Stimulated activated CD4-positive, alpha-beta T cell treated with anti-CD3 and anti-CD28 coated beads, Interleukin-12 subunit alpha, Interleukin-12 subunit beta, amount 100 ng/mL, for 48 hours (primary cell): ENCODE measurements at regions not wholly inside any gene's neighbourhood (a gene's known extent, or its start where the extent isn't known, plus 50 kb on each side); places are given as distances from the start of the nearest gene placed in this dataset.
"Not testable (repeated sequence)": the region's sequence is repeated elsewhere in the genome, so short reads cannot be mapped to it uniquely, and the experiment has no call there.

Experiments used
- DNase-seq, 3 donors: peaks; one replicate each; pipeline ENCODE4 v3.0.0-alpha.2; 2020; ENCODE audit warnings: low read depth in 2 of 3, low spot score in 1 of 3

DNA sequence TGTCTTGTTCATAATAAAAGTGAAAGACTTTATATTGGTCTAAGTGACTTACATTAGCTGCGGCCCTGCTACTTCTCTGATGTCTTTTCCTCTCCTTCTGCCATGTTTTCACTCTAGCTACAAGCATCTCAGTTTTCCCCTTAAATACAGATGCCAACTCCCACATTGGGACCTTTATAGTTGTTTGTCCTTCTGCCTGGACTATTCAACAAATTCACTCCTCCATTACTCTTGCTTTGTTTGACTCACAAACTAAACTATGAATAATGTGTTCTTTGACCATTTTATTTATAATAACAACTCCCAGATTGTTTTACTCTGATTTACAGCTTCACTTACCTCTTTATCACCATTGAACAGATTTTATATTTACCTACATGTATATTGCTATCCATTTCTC lies 1369.9 kb downstream of the SI start:
- no peak for DNase-seq

DNA sequence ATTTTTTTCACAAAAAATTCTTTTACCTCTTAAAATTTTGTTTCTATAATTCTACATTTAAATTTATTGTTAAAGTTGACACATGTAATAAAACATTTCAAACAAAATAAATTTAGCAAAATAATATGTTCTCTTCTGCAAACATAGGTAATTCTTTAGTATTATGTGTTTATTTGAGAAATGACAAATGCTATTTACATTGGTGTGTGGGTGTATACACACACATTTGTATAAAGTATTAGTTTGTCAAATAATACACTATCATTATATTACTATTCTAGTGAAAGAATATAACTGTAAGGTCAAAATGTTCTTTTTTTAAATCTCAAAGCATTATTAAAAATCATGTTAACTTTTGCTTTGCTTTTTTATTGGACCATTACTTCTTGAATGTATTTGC lies 1370.6 kb downstream of the SI start:
- DNase-seq = no peak

DNA sequence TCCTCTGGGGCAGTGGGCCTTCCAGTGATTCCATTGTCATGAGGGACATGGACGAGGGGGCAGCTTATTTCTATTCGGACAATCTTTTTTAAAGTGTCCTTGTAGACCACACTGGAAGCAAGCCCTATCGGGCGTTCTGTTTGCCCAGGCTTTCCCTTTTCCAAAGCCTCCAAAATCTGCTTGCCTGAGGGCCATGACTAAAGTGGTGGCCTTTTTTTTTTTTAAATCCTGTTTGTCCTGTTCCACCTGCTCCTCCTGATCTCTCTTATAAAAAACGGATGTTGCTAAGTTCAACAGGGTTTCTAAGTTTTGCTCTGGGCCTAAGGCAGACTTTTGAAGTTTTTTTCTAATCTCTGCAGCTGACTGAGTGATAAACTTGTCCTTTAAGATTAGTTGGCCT lies 1380.1 kb downstream of the SI start:
- not testable (repeated sequence) for DNase-seq

DNA sequence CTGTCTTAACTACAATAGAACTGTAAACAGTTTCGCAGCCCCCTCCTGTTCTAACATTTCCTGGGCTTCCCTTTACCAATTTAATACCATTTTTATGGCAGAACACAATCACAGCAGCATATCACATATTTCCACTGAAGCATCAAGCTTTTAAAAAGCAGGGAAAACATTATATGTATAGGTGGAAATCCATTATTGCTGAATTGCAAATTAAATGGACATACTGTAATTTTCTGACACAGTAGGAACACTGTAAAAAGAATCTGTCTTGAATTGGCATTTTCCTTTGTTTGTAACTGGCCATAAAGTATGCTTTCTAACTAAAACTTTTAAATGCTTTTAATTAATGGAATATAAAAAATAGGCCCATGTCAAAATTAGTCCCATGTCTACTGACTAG lies 1385.8 kb downstream of the SI start:
- no peak for DNase-seq

DNA sequence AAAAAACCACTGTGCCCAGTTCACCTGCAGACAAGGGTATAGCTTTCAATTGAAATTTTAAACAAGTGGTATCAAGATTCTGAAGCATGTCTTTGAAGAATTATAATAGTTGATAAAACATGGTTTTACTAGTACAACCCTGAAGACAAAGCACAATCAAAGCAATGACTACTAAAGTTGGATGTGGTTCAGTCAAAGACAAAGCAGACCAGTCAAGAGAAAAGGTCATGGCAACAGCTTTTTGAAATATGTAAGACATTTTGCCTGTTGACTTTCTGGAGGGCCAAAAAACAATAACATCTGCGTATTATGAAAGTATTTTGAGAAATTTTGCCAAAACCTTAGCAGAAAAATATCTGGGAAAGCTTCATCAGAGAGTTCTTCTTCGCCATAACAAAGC lies 1393.6 kb downstream of the SI start:
- DNase-seq = no peak

DNA sequence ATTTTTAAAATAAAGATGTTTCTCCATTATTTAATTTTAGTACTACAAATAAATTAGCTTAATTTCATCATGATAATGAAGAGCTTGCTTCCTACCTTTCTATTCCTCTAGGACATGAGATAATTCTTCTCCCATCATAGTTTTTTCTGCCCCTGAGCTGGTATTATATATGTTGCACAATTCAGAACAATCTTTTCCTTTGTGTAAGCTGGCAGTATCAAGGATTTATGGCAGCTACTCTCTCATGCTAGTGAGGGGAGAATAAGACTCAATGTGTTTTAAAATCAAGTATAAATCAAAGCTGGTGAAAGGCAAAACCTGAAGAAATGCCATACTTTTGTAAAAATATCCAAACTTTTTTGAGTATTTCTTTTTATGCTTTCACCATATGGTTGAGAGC lies 1405.3 kb downstream of the SI start:
- no peak for DNase-seq

DNA sequence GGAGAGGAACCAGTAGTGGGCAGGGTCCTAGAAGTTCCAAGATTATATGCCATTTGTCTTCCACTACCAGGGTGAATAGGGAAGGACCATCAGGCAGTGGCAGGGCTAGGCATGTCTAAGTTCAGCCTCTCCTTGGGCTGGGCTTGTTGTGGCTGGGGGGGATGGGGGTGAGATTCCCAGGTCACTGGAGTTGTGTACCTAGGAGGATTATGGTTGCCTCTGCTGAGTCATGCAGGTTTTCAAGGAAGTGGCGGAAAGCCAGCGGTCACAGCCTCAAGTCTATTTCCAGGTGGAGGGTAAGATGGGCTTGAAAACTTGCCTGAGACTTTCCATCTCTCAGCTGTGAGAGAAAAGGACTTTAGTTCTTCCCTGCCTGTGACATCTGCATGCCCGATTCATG lies 1407.1 kb downstream of the SI start:
- no peak for DNase-seq

DNA sequence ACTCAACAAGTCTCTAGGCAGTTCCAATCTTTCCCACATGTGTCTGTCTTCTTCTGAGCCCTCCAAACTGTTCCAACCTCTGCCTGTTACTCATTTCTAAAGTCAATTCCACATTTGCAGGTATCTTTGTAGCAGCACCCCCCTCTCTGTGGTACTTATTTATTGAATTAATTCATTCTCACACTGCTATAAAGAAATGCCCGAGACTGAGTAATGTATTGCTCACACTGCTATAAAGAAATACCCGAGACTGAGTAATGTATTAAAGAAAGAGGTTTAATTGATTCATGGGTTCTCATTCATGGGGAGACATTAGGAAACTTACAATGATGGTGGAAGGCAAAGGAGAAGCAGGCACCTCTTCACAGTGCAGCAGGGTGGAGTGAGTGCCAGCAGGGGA lies 1413.8 kb downstream of the SI start:
- no peak for DNase-seq

DNA sequence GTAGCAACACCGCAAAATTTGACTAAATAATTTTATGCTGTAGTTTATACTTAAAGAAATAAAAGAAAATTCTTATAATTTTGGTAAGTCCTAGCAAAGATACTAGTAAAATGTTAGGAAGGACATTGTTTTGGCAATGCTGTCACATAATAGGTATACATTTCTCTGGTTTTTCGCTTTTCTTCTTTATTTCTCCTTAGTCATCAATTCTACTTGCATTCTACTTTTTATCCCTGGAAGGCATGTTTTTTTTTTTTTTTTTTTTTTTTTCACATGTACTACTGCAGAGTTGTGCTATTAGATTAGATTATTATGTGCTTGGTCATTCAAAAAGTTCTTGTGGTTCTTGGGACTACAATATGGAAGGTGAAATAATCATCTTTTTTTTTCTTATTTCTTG lies 1421.2 kb downstream of the SI start:
- DNase-seq = no peak

DNA sequence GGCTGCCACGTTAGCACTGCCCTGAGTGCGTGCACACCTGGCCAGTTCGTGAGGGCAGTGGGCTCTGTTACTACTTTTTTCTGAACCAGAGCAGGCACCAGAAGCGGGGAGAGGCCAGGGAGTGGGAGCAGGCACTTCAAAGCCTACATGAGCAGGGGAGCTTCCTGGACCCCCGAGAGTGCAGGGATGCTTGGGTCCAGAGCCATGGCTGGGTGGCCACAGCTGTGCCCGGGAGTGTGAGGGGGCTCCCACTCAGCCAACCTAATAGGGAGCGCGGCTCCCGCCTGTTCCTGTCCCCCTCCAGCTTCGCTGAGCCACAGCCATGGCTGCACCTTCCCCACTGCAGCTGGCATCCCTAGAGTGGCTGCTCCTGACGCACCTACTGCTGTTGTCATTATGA lies 1423.3 kb downstream of the SI start:
- DNase-seq = no peak

DNA sequence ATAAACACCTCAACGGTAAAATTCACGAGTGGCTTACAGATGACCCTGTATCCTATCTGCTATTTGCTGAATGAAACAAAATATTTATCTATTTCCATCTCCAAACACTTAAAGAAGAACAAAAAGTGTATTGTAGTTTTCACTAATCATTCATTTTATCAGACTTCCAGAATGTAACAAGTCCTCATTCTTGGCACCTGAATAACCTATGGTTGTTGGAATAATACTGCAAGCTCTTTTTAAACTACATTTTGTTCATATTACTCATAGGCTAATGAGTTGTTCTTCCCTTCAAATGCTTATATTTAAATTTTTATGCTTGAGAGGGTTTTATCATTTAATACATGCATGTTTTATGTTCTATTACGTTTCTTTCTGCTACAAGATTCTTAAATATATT lies 1434.1 kb downstream of the SI start:
- no peak for DNase-seq

DNA sequence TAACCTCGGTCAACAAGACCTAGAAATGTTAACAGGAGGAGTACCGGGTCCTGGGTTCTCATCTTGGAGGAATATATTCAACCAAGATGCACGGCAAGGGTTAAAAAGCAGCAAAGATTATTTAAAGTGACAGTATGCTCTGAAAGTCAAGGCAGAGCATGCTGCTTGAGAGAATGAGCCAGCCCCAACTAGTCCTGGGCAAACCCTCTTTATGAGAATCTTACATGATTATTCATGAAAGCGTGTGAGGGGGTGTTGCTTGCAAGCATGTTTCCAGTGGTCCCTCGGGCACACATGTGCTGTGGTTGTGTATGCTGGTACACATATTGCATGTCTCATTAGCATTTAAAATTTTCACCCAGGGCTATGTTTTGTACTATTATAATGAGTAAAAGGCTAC lies 1445.6 kb downstream of the SI start:
- no peak for DNase-seq

DNA sequence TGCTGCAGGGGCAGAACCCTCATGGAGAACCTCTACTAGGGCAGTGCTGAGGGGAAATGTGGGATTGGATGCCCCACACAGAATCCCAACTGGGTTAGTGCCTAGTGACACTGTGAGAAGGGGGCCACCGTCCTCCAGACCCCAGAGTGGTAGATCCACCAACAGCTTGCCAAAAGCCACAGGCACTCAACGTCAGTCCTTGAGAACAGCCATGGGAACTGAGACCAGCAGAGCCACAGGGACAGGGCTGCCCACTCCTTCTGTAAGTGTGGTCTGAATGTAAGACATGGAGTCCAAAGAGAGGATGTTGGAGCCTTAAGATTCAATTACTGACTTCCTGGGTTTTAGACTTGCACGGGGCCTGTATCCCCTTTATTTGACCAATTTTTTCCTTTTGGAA lies 1451.5 kb downstream of the SI start:
- no peak for DNase-seq

DNA sequence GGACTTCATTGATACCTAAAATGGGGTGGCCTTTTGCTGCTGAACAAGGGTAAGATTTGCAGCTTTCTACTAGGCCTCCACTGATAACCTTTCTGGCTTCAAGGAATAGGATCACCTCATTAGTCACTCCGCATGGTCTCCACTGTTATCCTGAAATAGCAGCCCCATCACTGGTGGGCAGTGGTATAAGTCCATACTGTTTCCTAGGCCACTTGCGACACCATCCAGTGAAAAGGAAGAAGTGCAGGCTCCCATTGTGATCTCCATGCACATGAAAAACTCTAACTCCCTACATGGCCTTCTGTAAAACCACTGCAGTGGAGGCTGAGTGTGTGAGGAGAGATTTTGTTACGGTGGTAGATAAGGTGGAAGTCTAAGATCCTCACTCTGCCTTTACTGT lies 1455.9 kb downstream of the SI start:
- DNase-seq = no peak

DNA sequence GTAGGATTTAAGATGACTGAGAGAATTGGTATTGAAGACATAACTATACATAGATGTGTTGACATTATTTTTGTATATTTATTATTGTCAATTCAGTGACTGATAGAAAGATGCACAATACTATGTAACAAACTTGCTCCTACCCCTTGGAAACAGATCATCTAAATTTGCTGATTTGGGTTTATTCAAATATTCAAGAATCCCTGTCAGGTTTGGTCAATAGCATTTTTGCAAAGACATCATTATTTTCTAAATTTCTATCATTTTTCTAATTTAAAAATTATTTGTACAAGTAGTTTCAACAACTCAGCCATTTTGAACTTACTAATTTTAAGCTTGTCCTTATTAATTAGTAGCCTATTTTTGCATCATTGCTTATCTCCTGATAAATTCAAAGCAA lies 1463.4 kb downstream of the SI start:
- DNase-seq = no peak

DNA sequence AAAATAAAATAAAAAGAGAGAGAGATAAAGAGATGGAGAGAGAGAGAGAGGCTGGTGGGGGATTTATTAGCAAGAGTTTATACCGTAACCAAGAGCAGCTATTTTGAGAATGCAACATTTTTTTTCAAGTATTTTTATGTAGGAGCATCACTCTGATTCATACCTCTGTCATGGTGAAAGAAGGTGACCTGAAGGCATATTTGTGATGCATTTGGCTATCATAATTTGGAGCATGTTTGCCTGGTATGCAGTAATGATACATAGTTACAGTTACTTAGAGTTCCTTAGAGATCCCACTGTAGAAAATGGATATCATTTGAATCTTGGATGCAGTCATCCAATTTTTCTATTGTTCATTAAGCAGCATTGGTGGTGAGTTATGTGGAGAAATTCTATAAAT lies 1472.4 kb downstream of the SI start:
- no peak for DNase-seq

DNA sequence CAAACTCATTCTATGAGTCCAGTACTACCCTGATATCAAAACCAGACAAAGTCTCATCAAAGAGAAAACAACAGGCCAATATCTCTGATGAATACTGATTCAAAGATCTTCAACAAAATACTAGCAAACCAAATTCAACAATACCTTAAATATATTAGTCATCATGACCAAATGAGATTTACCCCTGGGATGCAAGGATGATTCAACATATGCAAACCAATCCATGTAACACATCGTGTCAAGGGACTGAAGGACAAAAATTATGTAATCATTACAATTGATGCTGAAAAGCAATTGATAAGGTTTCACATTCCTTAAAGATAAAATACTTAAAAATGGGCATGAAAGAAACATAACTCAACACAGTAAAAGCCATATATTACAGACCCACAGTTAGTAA lies 1476.9 kb downstream of the SI start:
- no peak for DNase-seq

DNA sequence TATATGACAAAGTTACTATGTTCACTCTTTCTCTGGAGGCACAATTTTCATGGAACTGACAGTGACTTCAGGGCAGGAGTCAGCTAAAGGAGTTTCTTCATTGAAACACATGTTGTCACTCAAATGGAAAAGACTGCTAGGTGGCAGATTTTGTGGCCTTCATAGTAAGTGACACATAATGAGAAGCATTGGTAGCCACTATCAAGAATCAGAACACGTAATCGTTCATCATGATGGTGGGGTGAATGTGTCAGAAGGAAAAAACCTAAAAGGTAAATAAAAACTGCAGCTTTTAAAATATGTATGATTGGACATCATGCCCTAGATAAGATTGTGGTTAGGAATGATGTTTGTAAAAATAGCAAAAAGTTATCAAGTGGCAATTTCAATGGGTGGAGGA lies 1491.0 kb downstream of the SI start:
- DNase-seq = no peak

DNA sequence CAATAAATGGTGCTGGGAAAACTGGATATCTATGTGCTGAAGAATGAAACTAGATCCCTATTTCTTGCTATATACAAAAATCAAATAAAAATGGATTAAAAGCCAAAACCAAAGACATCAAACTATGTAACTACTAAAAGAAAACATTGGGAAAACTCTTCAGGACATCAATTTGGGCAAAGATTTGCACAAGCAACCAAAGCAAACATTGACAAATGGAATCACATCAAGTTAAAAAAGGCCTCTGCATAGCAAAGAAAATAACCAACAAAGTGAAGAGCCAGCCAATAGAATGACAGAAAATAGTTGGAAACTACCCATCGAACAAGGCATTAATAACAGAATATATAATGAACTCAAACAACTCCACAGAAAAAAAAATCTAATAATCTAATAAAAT lies 1495.3 kb downstream of the SI start:
- no peak for DNase-seq

DNA sequence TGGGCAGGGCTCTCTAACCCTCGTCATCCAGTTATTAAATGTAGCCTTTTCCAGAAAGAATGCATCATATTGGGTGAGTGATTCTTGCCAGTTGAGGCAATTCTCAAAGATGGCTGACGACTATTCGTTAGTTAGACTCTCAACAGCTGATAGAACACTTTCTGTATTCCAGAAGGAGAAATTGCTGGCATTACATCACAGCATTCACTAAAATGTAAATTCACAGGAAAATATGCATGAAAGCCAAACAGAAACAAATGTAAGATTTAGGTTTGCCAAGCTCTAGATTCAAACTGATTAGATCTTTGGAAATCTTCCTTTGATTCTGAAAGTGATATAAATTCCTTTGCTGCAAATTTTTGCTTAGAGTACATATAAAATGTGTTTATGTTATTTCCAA lies 1501.0 kb downstream of the SI start:
- DNase-seq = no peak

DNA sequence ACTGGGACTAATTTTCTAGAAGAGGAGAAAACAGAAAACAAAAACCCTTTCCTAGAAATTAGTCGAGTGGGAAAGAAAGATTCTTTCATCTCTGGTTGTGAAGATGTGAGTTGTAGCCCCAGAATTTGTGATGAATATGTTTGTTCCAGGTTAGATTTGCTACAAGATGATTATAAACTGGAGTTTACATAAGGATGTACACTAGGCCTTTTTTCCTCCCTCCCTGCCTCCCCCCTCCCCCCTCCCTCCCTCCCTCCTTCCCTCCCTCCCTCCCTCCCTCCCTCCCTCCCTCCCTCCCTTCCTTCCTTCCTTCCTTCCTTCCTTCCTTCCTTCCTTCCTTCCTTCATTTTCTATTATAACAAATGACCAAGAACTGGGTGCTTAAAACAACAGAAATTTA lies 1502.0 kb downstream of the SI start:
- no peak for DNase-seq

DNA sequence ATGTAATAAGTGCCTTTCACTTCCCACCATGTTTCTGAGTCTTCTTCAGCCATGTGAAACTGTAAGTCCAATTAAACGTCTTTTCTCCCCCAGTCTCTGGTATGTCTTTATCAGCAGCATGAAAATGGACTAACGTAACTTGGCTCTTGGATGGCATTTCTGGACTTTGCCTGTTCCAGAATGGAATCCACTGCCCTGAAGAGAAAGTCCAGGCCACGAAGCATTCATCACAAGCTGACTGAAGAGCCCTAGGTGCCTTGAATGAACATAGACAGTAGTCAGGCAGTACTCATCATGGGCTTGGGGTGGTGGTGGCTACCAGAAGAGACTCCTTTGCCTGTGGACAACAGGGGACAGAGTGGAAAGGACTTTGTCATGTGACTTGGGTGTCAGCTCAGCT lies 1505.0 kb downstream of the SI start:
- DNase-seq = no peak

DNA sequence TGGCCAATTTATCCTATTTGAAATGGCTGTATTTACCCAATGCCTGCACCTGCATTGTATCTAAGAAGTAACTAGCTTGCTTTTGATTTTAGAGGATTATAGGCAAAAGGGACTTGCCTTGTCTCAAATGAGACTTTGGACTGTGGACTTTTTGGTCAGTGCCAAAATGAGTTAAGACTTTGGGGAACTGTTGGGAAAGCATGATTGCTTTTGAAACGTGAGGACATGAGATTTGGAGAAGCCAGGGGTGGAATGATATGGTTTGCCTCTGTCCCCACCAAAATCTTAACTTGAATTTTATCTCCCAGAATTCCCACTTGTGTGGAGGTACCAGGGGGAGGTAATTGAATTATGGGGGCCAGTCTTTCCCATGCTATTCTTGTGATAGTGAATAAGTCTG lies 1505.4 kb downstream of the SI start:
- no peak for DNase-seq

DNA sequence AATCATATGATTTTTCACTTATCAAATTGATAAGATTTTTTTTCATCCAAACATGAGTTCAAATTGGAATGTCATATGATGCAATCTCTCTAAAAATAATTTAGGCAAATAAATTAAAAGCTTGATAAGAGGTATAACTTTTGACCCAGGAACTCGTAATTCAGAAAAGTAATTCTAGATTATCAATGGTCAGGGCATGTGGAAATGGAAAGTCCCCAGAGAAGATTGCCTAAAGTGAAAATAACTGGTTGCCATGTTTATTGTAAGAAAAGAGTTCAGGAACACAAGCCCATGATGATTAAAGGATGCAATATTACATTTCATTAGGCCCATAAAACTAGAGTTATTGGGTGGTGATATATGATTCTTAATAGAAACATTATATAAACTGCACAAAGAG lies 1514.8 kb downstream of the SI start:
- no peak for DNase-seq

DNA sequence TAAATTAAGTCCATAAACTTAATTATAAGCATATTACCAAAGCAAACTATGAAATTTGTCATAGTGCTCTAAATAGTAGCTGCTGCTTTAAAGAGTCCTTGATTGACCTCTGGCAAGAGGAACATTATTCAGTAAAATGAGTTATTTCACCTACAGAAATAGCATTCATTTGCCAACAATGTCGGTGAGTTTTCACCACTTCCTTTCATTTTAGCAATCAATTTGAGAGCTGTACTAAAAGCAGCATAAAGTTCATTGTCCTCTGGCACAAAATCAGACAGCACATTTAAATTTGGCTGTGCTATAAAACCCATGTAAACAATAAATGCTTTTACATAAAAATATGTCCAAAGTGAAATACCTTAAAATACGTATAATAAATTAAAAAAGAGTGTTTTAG lies 1515.7 kb downstream of the SI start:
- no peak for DNase-seq
